ENCODE measurements at regions not wholly inside any gene's neighbourhood (a gene's known extent, or its start where the extent isn't known, plus 50 kb on each side); places are given as distances from the start of the nearest gene placed in this dataset.

GRCh38 chr18:3348176-3348575, 86.2 kb downstream of the MYL12B start:
- TF ChIP-seq CTCF (IDR thresholded peaks at IDR 0.05) (no peak), EZH2 (IDR thresholded peaks at IDR 0.05) (no peak)
